ENCODE measurements at regions not wholly inside any gene's neighbourhood (a gene's known extent, or its start where the extent isn't known, plus 50 kb on each side); places are given as distances from the start of the nearest gene placed in this dataset.

DNA sequence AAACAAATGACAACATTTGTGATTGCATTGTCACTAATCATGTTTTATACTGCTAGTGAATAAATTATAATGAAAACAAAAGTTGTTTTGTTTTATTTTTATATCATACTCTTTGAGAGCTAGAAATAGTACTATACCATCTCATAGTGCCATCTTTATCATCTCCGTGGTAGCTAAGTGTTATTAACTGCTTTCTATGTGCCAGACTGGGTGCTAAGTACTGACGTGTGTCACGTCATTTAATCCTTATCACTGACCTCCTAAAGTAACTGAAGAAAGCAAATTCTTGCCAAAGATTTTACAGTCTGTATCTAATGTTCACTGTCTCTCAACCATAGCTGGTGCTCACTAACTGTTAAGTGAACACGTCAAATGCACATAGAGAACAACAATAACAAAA, 99.5 kb upstream of the CNTN3 start:
- Histone ChIP-seq H3K36me3 (ENCODE audit: insufficient read depth) (no peaks in the 10 kb centered on the region), H3K79me2 (ENCODE audit: insufficient read depth, low read depth) (no peaks in the 10 kb centered on the region), H3K9ac (no peak overlapping the region), H4K20me1 (ENCODE audit: insufficient read depth) (no peaks in the 10 kb centered on the region), H3K27me3 (ENCODE audit: insufficient read depth, low read depth) (no peaks in the 10 kb centered on the region), H3K4me2 (no peak overlapping the region), H3K4me1 (ENCODE audit: low read depth, poor library complexity, severe bottlenecking) (no peaks in the 10 kb centered on the region), H3K27ac (no peak overlapping the region), H2AFZ (ENCODE audit: low read depth) (no peak overlapping the region), H3K4me3 (IDR thresholded peaks at IDR 0.05; ENCODE audit: insufficient read depth, low read depth, low read length) (no peak overlapping the region)
- TF ChIP-seq, protein P1, sequence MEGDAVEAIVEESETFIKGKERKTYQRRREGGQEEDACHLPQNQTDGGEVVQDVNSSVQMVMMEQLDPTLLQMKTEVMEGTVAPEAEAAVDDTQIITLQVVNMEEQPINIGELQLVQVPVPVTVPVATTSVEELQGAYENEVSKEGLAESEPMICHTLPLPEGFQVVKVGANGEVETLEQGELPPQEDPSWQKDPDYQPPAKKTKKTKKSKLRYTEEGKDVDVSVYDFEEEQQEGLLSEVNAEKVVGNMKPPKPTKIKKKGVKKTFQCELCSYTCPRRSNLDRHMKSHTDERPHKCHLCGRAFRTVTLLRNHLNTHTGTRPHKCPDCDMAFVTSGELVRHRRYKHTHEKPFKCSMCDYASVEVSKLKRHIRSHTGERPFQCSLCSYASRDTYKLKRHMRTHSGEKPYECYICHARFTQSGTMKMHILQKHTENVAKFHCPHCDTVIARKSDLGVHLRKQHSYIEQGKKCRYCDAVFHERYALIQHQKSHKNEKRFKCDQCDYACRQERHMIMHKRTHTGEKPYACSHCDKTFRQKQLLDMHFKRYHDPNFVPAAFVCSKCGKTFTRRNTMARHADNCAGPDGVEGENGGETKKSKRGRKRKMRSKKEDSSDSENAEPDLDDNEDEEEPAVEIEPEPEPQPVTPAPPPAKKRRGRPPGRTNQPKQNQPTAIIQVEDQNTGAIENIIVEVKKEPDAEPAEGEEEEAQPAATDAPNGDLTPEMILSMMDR (conservative IDR thresholded peaks at IDR 0.05; ENCODE audit: low read depth, low read length), result no peak

DNA sequence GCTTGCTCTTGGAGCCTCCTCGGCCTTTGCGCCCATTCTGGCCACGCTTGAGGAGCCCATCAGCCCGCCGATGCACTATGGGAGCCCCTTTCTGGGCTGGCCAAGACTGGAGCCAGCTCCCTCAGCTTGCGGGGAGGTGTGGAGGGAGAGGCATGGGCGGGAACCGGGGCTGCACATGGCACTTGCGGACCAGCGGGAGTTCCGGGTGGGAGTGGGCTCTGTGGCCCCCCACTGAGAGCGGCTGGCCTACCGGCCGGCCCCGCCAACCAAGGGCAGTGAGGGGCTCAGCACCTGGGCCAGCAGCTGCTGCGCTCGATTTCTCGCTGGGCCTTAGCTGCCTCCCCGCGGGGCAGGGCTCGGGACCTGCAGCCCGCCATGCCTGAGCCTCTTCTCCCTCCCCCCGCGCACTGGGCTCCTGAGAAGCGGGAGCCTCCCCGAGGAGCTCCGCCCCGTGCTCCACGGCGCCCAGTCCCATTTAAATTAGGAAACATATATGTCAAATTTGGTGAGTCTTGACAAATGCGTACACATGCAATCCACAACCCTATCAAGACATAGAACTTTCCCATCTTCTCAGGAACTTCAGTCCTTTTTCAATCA, 97.6 kb upstream of the CNTN3 start:
- Histone ChIP-seq H3K27me3 (ENCODE audit: insufficient read depth, low read depth) (no peaks in the 10 kb centered on the region), H2AFZ (ENCODE audit: low read depth) (no peak overlapping the region), H3K9ac (no peak overlapping the region), H3K27ac (no peak overlapping the region), H3K4me3 (IDR thresholded peaks at IDR 0.05; ENCODE audit: insufficient read depth, low read depth, low read length) (no peak overlapping the region), H3K36me3 (ENCODE audit: insufficient read depth) (no peaks in the 10 kb centered on the region), H3K4me1 (ENCODE audit: low read depth, poor library complexity, severe bottlenecking) (no peaks in the 10 kb centered on the region), H3K79me2 (ENCODE audit: insufficient read depth, low read depth) (no peaks in the 10 kb centered on the region), H4K20me1 (ENCODE audit: insufficient read depth) (no peaks in the 10 kb centered on the region), H3K4me2 (no peak overlapping the region)
- TF ChIP-seq, protein P1 (conservative IDR thresholded peaks at IDR 0.05; ENCODE audit: low read depth, low read length), result no peak

DNA sequence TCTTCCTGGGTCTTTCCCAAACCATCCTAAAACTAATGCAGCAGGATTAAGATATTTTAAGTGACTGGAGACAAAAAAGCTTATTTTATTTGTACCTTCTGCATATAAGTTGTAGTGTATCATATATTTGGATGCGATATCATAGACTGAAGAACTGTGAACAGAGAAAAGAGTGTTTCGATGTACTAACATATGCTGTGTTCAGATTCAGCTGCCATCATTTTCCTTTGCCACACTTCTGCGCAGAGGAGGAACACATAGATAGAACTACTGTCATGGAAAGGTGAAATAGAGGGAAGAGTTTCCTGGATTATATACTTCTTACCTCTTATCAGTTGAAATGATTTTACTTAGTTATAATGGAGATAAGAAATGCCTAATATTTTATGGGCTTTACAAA, 95.5 kb upstream of the CNTN3 start:
- H3K9ac ChIP-seq, result no peak overlapping the region
- H3K4me1 ChIP-seq (ENCODE audit: low read depth, poor library complexity, severe bottlenecking), result no peaks in the 10 kb centered on the region
- H3K79me2 ChIP-seq (ENCODE audit: insufficient read depth, low read depth), result no peaks in the 10 kb centered on the region
- H3K27ac ChIP-seq, result no peak overlapping the region
- TF ChIP-seq, protein P1 (conservative IDR thresholded peaks at IDR 0.05; ENCODE audit: low read depth, low read length), result no peak
- H3K36me3 ChIP-seq (ENCODE audit: insufficient read depth), result no peaks in the 10 kb centered on the region
- no peaks in the 10 kb centered on the region for H3K27me3 ChIP-seq (ENCODE audit: insufficient read depth, low read depth)
- no peak overlapping the region for H3K4me3 ChIP-seq (IDR thresholded peaks at IDR 0.05; ENCODE audit: insufficient read depth, low read depth, low read length)
- no peak overlapping the region for H3K4me2 ChIP-seq
- H2AFZ ChIP-seq (ENCODE audit: low read depth), result no peak overlapping the region
- H4K20me1 ChIP-seq (ENCODE audit: insufficient read depth), result no peaks in the 10 kb centered on the region

DNA sequence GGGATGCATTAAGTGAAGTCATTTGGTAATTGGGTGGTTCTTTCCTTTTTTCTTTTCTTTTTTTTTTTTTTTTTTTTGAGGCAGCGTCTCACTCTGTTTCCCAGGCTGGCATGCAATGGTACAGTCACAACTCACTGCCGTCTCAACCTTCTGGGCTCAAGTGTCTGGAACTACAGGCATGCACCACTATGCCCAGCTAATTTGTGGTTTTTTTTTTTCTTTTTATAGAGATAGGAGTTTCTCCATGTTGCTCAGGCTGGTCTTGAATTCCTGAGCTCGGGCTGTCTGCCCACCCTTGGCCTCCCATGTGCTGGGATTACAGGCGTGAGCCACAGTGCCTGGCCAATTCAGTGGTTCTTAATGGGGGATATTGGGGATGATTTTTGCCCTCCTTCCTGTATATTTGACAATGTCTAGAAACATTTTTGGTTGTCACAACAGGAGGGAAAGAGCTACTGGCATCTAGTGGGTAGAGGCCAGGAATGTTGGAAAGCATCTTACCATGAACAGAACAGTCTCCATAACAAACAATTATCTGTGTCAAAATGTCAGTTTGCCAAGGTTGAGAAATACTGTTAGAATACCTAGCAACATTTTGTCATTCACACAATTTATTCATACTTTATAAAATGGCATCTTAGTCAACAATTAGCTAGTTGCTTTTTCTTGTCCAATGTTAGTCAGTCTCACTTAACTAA, 79.4 kb upstream of the CNTN3 start:
- H3K4me1 ChIP-seq (ENCODE audit: low read depth, poor library complexity, severe bottlenecking), result no peaks in the 10 kb centered on the region
- H3K9ac ChIP-seq, result no peak overlapping the region
- no peak overlapping the region for H3K4me3 ChIP-seq (IDR thresholded peaks at IDR 0.05; ENCODE audit: insufficient read depth, low read depth, low read length)
- H2AFZ ChIP-seq (ENCODE audit: low read depth), result no peak overlapping the region
- TF ChIP-seq, protein P1 (conservative IDR thresholded peaks at IDR 0.05; ENCODE audit: low read depth, low read length), result no peak
- no peaks in the 10 kb centered on the region for H3K79me2 ChIP-seq (ENCODE audit: insufficient read depth, low read depth)
- no peaks in the 10 kb centered on the region for H3K36me3 ChIP-seq (ENCODE audit: insufficient read depth)
- no peak overlapping the region for H3K27ac ChIP-seq
- no peaks in the 10 kb centered on the region for H4K20me1 ChIP-seq (ENCODE audit: insufficient read depth)
- no peak overlapping the region for H3K4me2 ChIP-seq
- H3K27me3 ChIP-seq (ENCODE audit: insufficient read depth, low read depth), result no peaks in the 10 kb centered on the region
